Esophagus squamous epithelium (tissue), 5 donors: ENCODE measurements at regions not wholly inside any gene's neighbourhood (a gene's known extent, or its start where the extent isn't known, plus 50 kb on each side); places are given as distances from the start of the nearest gene placed in this dataset.

Experiments
- DNase-seq: peaks from one replicate; lab custom pipeline; 2025; lab: John Stamatoyannopoulos, UW
- H3K27ac ChIP-seq, 4 donors: fragments of 200-600 bp; sonication (generic); one replicate each; pipeline ENCODE4 v1.5.1; 2016 to 2019; ENCODE audit warnings: mild to moderate bottlenecking in 1 of 4
- H3K27me3 ChIP-seq, 4 donors: fragments of 200-600 bp; sonication (generic); 1 replicate in 3 of 4; 2 replicates in 1 of 4; pipeline versions ENCODE4 v1.5.1 to v1.6.0; 2017 to 2021; ENCODE audit warnings: antibody characterized with exemption in 1 of 4
- H3K36me3 ChIP-seq, 3 donors: fragments of 200-600 bp; sonication (generic); one replicate each; pipeline ENCODE4 v1.5.1; 2016 to 2019
- H3K4me1 ChIP-seq, 3 donors: fragments of 200-600 bp; sonication (generic); one replicate each; pipeline ENCODE4 v1.5.1; 2017 to 2019
- H3K4me3 ChIP-seq, 4 donors: fragments of 200-600 bp; sonication (generic); 1 replicate in 3 of 4; 2 replicates in 1 of 4; pipeline ENCODE4 v1.5.1; 2016 to 2019; ENCODE audit warnings: mild to moderate bottlenecking in 2 of 4, moderate library complexity in 1 of 4
- H3K9me3 ChIP-seq, 3 donors: fragments of 200-600 bp; sonication (generic); one replicate each; pipeline ENCODE4 v1.5.1; 2016 to 2019
- CTCF ChIP-seq, 6 experiments: fragments of 450-650 bp in 4 of 6; fragments of 200-600 bp in 2 of 6; sonication (generic) in 2 of 6; IDR thresholded peaks; one replicate each; pipeline ENCODE4 v1.5.1; 2016 to 2019; ENCODE audit warnings: antibody characterized with exemption in 6 of 6, mild to moderate bottlenecking in 4 of 6, moderate library complexity in 4 of 6
- POLR2A ChIP-seq, 4 donors: fragments of 450-650 bp; IDR thresholded peaks; one replicate each; pipeline ENCODE4 v1.6.1; 2017; ENCODE audit warnings: antibody characterized with exemption in 4 of 4, mild to moderate bottlenecking in 4 of 4, moderate library complexity in 3 of 4
- WGBS, 2 donors: methylation state at CpG; one replicate each; pipeline ENCODE4 v1.1.5; 2018; 5-methylcytosine and 5-hydroxymethylcytosine counted together
- intact Hi-C: fragments of 100-400 bp; cut with DNase I; formaldehyde crosslinking; loops from one replicate; pipeline ENCODE4 v1.15.0; 2022
- donor health status: DM: yes; HTN: yes; CAD: no.

DNA sequence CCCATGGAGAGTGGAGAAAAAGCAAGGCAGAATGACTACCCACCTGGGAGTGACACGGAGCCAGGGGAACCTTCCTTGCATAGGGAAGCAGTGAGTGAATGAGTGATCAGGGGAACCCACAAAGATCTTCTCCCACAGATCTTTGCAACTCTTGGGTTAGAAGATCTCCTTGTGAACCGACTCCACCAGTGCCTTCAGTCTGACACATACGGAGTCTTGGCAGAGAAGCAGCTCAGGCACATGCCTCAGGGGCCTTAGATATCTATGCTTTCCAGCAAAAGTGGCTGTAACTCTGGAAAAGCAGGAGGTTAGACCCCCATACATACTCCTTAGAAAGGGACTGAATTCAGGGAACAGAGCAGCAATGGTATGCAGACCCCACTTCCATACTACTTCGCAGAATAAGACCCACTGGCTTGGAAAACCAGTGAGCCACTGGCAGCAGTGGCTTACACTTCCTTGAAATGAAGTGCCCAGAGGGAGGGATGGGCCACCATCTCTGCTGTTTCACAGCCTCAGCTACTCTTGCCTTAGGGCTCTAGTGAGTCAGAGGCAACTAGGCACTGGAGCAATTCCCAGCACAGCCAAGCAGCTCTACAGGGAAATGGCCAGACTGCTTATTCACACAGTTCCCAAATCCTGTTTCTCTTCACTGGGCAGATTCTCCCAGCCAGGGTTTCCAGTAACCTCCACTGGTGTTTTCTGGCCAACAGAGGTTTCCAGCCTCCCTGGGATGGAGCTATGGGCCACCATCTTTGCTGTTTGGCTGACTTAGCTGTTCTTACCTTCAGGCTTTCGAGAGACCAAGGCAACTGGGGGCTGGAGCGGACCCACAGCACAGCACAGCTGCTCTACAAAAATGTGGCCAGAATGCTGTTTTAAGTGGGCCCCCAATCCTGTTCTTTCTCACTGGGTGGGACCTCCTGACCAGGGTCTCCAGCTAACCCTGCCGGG lies 82.8 kb upstream of the TCEAL2 start:
- Histone ChIP-seq H3K9me3 (no peaks in the 10 kb centered on the region), H3K27ac (no peak overlapping the region), H3K36me3 (no peaks in the 10 kb centered on the region), H3K4me1 (no peaks in the 10 kb centered on the region), H3K27me3 (no peaks in the 10 kb centered on the region), H3K4me3 (no peak overlapping the region)
- intact Hi-C loops: no loop called here
- TF ChIP-seq POLR2A (IDR thresholded peaks at IDR 0.05): no peak
- no peak for TF ChIP-seq CTCF (IDR thresholded peaks at IDR 0.05)
- 72 to 100% methylated on average over 1 to 7 of the region's 7 CpGs for WGBS, 2 donors
- no peak for DNase-seq

- WGBS, 2 donors: 100% methylated on average over 1 of the region's 2 CpGs; no CpG with 5 or more reads in 1 of the 2 donors
- Histone ChIP-seq H3K9me3 (peaks cover 0 to 9% (median 0%) of the 10 kb centered on the region in 3 donors), H3K27me3 (no peaks in the 10 kb centered on the region), H3K36me3 (no peaks in the 10 kb centered on the region), H3K27ac (no peak overlapping the region), H3K4me3 (no peak overlapping the region), H3K4me1 (no peaks in the 10 kb centered on the region)
- intact Hi-C loops: no loop called here
- DNase-seq: no peak
- TF ChIP-seq POLR2A (IDR thresholded peaks at IDR 0.05): no peak
- no peak for TF ChIP-seq CTCF (IDR thresholded peaks at IDR 0.05)
Measured at GRCh38 chrX:102029026-102029425, 96.5 kb upstream of the TCEAL2 start.

DNA sequence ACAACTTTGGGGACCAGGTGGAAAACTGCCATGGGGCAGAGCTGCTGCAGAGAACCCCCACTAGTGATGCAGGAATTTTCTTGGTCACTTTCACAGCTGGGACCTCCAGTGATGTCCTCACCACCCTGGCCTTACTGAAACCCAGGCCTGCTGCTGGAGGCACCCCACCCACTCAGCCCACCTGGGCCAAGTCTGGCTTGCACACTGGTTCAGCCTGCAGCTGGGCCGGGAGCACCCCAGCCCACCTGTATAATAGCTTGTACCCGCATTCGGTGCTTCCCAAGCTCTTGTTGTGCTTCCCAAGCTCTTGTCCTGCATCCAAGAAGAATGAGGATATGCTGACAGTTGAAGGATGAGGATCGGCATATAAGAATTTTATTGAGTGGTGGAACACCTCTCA lies 86.4 kb upstream of the ZMAT1 start:
- no peak overlapping the region for H3K4me3 ChIP-seq
- intact Hi-C loops: no loop called here
- no peaks in the 10 kb centered on the region for H3K36me3 ChIP-seq
- 58 to 80% methylated on average over 1 to 2 of the region's 4 CpGs for WGBS, 2 donors
- H3K27ac ChIP-seq: no peak overlapping the region
- no peaks in the 10 kb centered on the region for H3K4me1 ChIP-seq
- no peak for DNase-seq
- no peaks in the 10 kb centered on the region for H3K27me3 ChIP-seq
- TF ChIP-seq POLR2A (IDR thresholded peaks at IDR 0.05) (no peak), CTCF (IDR thresholded peaks at IDR 0.05) (no peak)
- H3K9me3 ChIP-seq: no peaks in the 10 kb centered on the region

DNA sequence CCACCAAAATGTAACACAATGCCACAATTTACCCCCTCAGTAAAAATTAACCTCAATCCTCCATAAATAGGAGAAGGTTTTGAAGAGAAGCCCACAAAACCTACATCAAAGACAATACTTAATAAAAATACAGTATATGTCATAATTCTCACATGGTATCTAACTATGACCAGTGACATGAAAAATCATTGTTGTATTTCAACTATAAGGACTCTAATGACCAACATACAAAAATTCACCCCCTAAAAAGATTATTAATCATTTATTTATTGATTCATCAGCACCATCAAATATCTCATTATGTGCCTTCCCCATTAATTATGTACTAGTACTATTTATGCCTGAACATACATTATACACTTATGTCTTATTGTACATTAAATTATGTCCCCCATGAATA lies 77.1 kb upstream of the ZMAT1 start:
- no peak for DNase-seq
- TF ChIP-seq CTCF (IDR thresholded peaks at IDR 0.05): no peak
- no peak overlapping the region for H3K27ac ChIP-seq
- H3K4me3 ChIP-seq: no peak overlapping the region
- H3K4me1 ChIP-seq: no peaks in the 10 kb centered on the region
- H3K27me3 ChIP-seq: peaks cover 0 to 3% (median 0%) of the 10 kb centered on the region in 4 donors
- no peaks in the 10 kb centered on the region for H3K36me3 ChIP-seq
- intact Hi-C loops: no loop called here
- H3K9me3 ChIP-seq: no peaks in the 10 kb centered on the region

- Histone ChIP-seq H3K27ac (no peak overlapping the region), H3K4me1 (no peaks in the 10 kb centered on the region), H3K27me3 (no peaks in the 10 kb centered on the region), H3K36me3 (no peaks in the 10 kb centered on the region), H3K4me3 (no peak overlapping the region), H3K9me3 (no peaks in the 10 kb centered on the region)
- 67 to 68% methylated on average over 2 to 3 of the region's 7 CpGs for WGBS, 2 donors
- DNase-seq: no peak
- intact Hi-C loops: no loop called here
- TF ChIP-seq CTCF (IDR thresholded peaks at IDR 0.05): no peak
- TF ChIP-seq POLR2A (IDR thresholded peaks at IDR 0.05): no peak
Measured at GRCh38 chrX:101999644-102000539, 68.1 kb upstream of the ZMAT1 start.
